ENCODE measurements at regions not wholly inside any gene's neighbourhood (a gene's known extent, or its start where the extent isn't known, plus 50 kb on each side); places are given as distances from the start of the nearest gene placed in this dataset.

- H3K27ac ChIP-seq, result no peak overlapping the region
- H3K4me3 ChIP-seq, result no peak overlapping the region
- H3K9me3 ChIP-seq, result peaks cover 0 to 8% (median 0%) of the 10 kb centered on the region in 4 donors
- H3K36me3 ChIP-seq, result no peaks in the 10 kb centered on the region
- H3K27me3 ChIP-seq, result no peaks in the 10 kb centered on the region
- TF ChIP-seq EP300 (IDR thresholded peaks at IDR 0.05) (no peak), CTCF (IDR thresholded peaks at IDR 0.05) (no peak)
- H3K4me1 ChIP-seq, result no peaks in the 10 kb centered on the region
- WGBS, 2 donors, result 77 to 83% methylated on average over 3 of the region's 3 CpGs
- no peak for DNase-seq (ENCODE audit: low spot score in 2 of 2)
Measured at GRCh38 chr1:4284976-4285375, 369.4 kb upstream of the AJAP1 start.

GRCh38 chr1:4292861-4293260 lies 361.5 kb upstream of the AJAP1 start:
- WGBS, 2 donors, result 84 to 85% methylated on average over 8 of the region's 8 CpGs
- no peak for TF ChIP-seq EP300 (IDR thresholded peaks at IDR 0.05)
- TF ChIP-seq CTCF (IDR thresholded peaks at IDR 0.05), result no peak
- TF ChIP-seq POLR2A (IDR thresholded peaks at IDR 0.05), result no peak

GRCh38 chr1:4298361-4299083 lies 355.9 kb upstream of the AJAP1 start:
- DNase-seq (ENCODE audit: low spot score in 2 of 2), result no peak
- TF ChIP-seq CTCF (IDR thresholded peaks at IDR 0.05), result no peak
- no peak for TF ChIP-seq EP300 (IDR thresholded peaks at IDR 0.05)
- no peak for TF ChIP-seq POLR2A (IDR thresholded peaks at IDR 0.05)
- WGBS, 2 donors, result 52 to 61% methylated on average over 12 of the region's 12 CpGs
- Histone ChIP-seq H3K27me3 (no peaks in the 10 kb centered on the region), H3K4me1 (no peaks in the 10 kb centered on the region), H3K36me3 (no peaks in the 10 kb centered on the region), H3K9me3 (peaks cover 0 to 29% (median 0%) of the 10 kb centered on the region in 4 donors), H3K4me3 (no peak overlapping the region), H3K27ac (no peak overlapping the region)

More at GRCh38 chr1:4292861-4293260, 361.5 kb upstream of the AJAP1 start:
- no peak overlapping the region for H3K27ac ChIP-seq
- no peaks in the 10 kb centered on the region for H3K36me3 ChIP-seq
- no peaks in the 10 kb centered on the region for H3K27me3 ChIP-seq
- peaks cover 0 to 29% (median 0%) of the 10 kb centered on the region in 4 donors for H3K9me3 ChIP-seq
- no peaks in the 10 kb centered on the region for H3K4me1 ChIP-seq
- DNase-seq (ENCODE audit: low spot score in 2 of 2), result no peak
- H3K4me3 ChIP-seq, result no peak overlapping the region

GRCh38 chr1:4301007-4301406 lies 353.4 kb upstream of the AJAP1 start:
- no peak for TF ChIP-seq CTCF (IDR thresholded peaks at IDR 0.05)
- TF ChIP-seq POLR2A (IDR thresholded peaks at IDR 0.05), result no peak
- TF ChIP-seq EP300 (IDR thresholded peaks at IDR 0.05), result no peak
- Histone ChIP-seq H3K9me3 (peaks cover 0 to 29% (median 0%) of the 10 kb centered on the region in 4 donors), H3K27ac (no peak overlapping the region), H3K4me3 (no peak overlapping the region), H3K27me3 (no peaks in the 10 kb centered on the region), H3K36me3 (no peaks in the 10 kb centered on the region), H3K4me1 (no peaks in the 10 kb centered on the region)
- 82% methylated on average over 8 of the region's 8 CpGs for WGBS, 2 donors
- DNase-seq (ENCODE audit: low spot score in 2 of 2), result no peak

GRCh38 chr1:4303303-4303702 lies 351.1 kb upstream of the AJAP1 start:
- Histone ChIP-seq H3K27me3 (no peaks in the 10 kb centered on the region), H3K36me3 (no peaks in the 10 kb centered on the region), H3K4me1 (no peaks in the 10 kb centered on the region), H3K27ac (no peak overlapping the region), H3K4me3 (no peak overlapping the region), H3K9me3 (peaks cover 0 to 15% (median 0%) of the 10 kb centered on the region in 4 donors)
- DNase-seq (ENCODE audit: low spot score in 2 of 2), result no peak
- TF ChIP-seq POLR2A (IDR thresholded peaks at IDR 0.05), result no peak
- TF ChIP-seq EP300 (IDR thresholded peaks at IDR 0.05), result no peak
- TF ChIP-seq CTCF (IDR thresholded peaks at IDR 0.05), result no peak
- WGBS, 2 donors, result 84 to 92% methylated on average over 9 of the region's 9 CpGs

All from tibial nerve (tissue), 4 donors.